ENCODE measurements at regions not wholly inside any gene's neighbourhood (a gene's known extent, or its start where the extent isn't known, plus 50 kb on each side); places are given as distances from the start of the nearest gene placed in this dataset.
"Not testable (repeated sequence)": the region's sequence is repeated elsewhere in the genome, so short reads cannot be mapped to it uniquely, and the experiment has no call there.

- DNase-seq: no peak
Observed at GRCh38 chr6:106765496-106765895, 136.1 kb downstream of the QRSL1 start.

- no peak for DNase-seq
Observed at GRCh38 chr6:106764353-106764980, 135.1 kb downstream of the QRSL1 start.

GRCh38 chr6:106763361-106763760 is 134.0 kb downstream of the QRSL1 start:
- no peak for DNase-seq

- no peak for DNase-seq
Observed at GRCh38 chr6:106761160-106761559, 131.8 kb downstream of the QRSL1 start.

GRCh38 chr6:106759112-106759511 is 129.7 kb downstream of the QRSL1 start:
- DNase-seq: no peak

- DNase-seq: no peak
Observed at GRCh38 chr6:106757722-106758467, 128.5 kb downstream of the QRSL1 start.

GRCh38 chr6:106757267-106757666 is 127.9 kb downstream of the QRSL1 start:
- DNase-seq: no peak

GRCh38 chr6:106754215-106754614 is 124.8 kb downstream of the QRSL1 start:
- no peak for DNase-seq

- DNase-seq: no peak
Observed at GRCh38 chr6:106752641-106753040, 123.3 kb downstream of the QRSL1 start.

GRCh38 chr6:106751501-106752252 is 122.3 kb downstream of the QRSL1 start:
- peak; percentile 8 for DNase-seq

- no peak for DNase-seq
Observed at GRCh38 chr6:106750946-106751345, 121.6 kb downstream of the QRSL1 start.

GRCh38 chr6:106750142-106750918 is 121.0 kb downstream of the QRSL1 start:
- no peak for DNase-seq

- DNase-seq: peak; percentile 43
Observed at GRCh38 chr6:106749609-106750008, 120.2 kb downstream of the QRSL1 start.

- DNase-seq: no peak
Observed at GRCh38 chr6:106748547-106749207, 119.3 kb downstream of the QRSL1 start.

- DNase-seq: no peak
Observed at GRCh38 chr6:106747139-106747538, 117.8 kb downstream of the QRSL1 start.

GRCh38 chr6:106746652-106747051 is 117.3 kb downstream of the QRSL1 start:
- DNase-seq: peak; percentile 75

- DNase-seq: peak; percentile 18
Observed at GRCh38 chr6:106745824-106746582, 116.6 kb downstream of the QRSL1 start.

GRCh38 chr6:106745197-106745770 is 115.9 kb downstream of the QRSL1 start:
- no peak for DNase-seq

GRCh38 chr6:106744781-106745180 is 115.4 kb downstream of the QRSL1 start:
- DNase-seq: no peak

- not testable (repeated sequence) for DNase-seq
Observed at GRCh38 chr6:106744029-106744428, 114.7 kb downstream of the QRSL1 start.

GRCh38 chr6:106743612-106744011 is 114.2 kb downstream of the QRSL1 start:
- DNase-seq: no peak
